ENCODE measurements at regions not wholly inside any gene's neighbourhood (a gene's known extent, or its start where the extent isn't known, plus 50 kb on each side); places are given as distances from the start of the nearest gene placed in this dataset.

DNA sequence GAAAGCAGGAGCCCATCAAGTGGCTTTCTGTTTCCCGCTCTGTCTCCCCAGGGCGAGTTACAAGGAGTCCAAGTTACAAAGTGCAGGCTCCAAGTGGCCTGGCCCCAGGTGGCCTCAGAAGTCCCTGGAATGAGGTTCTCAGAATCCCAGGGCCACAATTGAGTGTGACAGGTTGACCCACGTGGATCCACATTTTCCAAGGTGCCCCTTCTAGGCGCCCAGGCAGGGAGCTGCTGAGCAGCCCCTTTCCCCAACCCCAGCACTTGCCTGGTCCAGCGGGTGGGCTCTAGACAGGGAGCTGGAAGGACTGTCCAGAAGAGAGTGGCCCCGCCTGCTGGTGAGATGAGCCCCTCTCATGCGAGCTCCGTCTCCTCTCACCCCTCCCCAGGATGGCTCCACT is 253.4 kb downstream of the CYP26B1 start:
- in situ Hi-C loops (cut with HindIII; ENCODE audit: low pct_unique_long_range_greater_than_20kb, low sequenced_read_pairs) = no loop called here

DNA sequence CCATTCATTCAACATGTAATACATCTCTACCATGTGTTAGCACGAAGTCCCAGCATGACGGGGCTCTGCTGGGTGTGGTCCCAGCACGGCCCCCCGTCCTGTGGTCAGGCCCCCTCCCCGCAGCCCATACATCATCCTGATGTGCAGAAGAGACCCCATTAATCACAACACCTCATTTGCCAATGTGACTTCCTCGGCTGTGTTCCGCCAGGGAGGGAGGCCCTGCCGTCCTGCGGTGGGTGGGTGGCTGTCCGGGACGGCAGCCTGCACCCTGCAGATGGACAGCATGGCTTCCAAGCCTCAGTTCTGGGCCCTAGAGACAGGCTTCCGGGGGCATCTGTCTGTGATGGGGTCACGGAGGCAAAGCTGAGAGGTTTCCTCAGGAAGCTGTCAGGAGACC is 254.0 kb downstream of the CYP26B1 start:
- ChIA-PET CTCF (no interaction called here), POLR2A (interaction anchor here (0.6 kb wide), 1 partner anchor 221 kb away, joined by 8 read pairs; no protein-coding TSS in a partner anchor)
- no peak overlapping the region for H3K4me3 ChIP-seq (ENCODE audit: low read depth in 2 of 2, low read length in 2 of 2)
- H3K27me3 ChIP-seq (ENCODE audit: control insufficient read depth, insufficient read depth, low read length) = peaks cover 12% of the 10 kb centered on the region
- no peaks in the 10 kb centered on the region for H3K9me3 ChIP-seq (ENCODE audit: control insufficient read depth, insufficient read depth, low read depth, low read length)
- H3K4me1 ChIP-seq (ENCODE audit: control insufficient read depth, insufficient read depth, low read length) = no peaks in the 10 kb centered on the region
- BruUV-seq (replicated peaks) = no TSS peak
- no peak for ATAC-seq
- H3K27ac ChIP-seq (ENCODE audit: low read length) = no peak overlapping the region
- no peaks in the 10 kb centered on the region for H3K36me3 ChIP-seq (ENCODE audit: control insufficient read depth, insufficient read depth, low read length)
- in situ Hi-C loops (cut with HindIII; ENCODE audit: low pct_unique_long_range_greater_than_20kb, low sequenced_read_pairs) (no loop called here), intact Hi-C loops (cut with micrococcal nuclease; ENCODE audit: unreplicated experiment) (no loop called here)
- TF ChIP-seq POLR2AphosphoS5 (IDR thresholded peaks at IDR 0.05; ENCODE audit: low read depth, low read length) (no peak), TCF7L2 (IDR thresholded peaks at IDR 0.05; ENCODE audit: low read depth, low read length) (no peak), SIN3A (IDR thresholded peaks at IDR 0.05; ENCODE audit: borderline replicate concordance, insufficient read depth, low read depth, low read length) (no peak)
- TF ChIP-seq, protein P1, sequence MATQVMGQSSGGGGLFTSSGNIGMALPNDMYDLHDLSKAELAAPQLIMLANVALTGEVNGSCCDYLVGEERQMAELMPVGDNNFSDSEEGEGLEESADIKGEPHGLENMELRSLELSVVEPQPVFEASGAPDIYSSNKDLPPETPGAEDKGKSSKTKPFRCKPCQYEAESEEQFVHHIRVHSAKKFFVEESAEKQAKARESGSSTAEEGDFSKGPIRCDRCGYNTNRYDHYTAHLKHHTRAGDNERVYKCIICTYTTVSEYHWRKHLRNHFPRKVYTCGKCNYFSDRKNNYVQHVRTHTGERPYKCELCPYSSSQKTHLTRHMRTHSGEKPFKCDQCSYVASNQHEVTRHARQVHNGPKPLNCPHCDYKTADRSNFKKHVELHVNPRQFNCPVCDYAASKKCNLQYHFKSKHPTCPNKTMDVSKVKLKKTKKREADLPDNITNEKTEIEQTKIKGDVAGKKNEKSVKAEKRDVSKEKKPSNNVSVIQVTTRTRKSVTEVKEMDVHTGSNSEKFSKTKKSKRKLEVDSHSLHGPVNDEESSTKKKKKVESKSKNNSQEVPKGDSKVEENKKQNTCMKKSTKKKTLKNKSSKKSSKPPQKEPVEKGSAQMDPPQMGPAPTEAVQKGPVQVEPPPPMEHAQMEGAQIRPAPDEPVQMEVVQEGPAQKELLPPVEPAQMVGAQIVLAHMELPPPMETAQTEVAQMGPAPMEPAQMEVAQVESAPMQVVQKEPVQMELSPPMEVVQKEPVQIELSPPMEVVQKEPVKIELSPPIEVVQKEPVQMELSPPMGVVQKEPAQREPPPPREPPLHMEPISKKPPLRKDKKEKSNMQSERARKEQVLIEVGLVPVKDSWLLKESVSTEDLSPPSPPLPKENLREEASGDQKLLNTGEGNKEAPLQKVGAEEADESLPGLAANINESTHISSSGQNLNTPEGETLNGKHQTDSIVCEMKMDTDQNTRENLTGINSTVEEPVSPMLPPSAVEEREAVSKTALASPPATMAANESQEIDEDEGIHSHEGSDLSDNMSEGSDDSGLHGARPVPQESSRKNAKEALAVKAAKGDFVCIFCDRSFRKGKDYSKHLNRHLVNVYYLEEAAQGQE (IDR thresholded peaks at IDR 0.05; ENCODE audit: insufficient read depth in 1 of 2, low read depth in 2 of 2, low read length in 1 of 2) = no peak
- TF ChIP-seq, protein P2, sequence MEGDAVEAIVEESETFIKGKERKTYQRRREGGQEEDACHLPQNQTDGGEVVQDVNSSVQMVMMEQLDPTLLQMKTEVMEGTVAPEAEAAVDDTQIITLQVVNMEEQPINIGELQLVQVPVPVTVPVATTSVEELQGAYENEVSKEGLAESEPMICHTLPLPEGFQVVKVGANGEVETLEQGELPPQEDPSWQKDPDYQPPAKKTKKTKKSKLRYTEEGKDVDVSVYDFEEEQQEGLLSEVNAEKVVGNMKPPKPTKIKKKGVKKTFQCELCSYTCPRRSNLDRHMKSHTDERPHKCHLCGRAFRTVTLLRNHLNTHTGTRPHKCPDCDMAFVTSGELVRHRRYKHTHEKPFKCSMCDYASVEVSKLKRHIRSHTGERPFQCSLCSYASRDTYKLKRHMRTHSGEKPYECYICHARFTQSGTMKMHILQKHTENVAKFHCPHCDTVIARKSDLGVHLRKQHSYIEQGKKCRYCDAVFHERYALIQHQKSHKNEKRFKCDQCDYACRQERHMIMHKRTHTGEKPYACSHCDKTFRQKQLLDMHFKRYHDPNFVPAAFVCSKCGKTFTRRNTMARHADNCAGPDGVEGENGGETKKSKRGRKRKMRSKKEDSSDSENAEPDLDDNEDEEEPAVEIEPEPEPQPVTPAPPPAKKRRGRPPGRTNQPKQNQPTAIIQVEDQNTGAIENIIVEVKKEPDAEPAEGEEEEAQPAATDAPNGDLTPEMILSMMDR (IDR thresholded peaks at IDR 0.05) = no peak
- DNase-seq (ENCODE audit: low read depth, low spot score) = no peak

More for the DNA sequence above, 253.4 kb downstream of the CYP26B1 start:
- TF ChIP-seq TCF7L2 (IDR thresholded peaks at IDR 0.05; ENCODE audit: low read depth, low read length) = no peak
- TF ChIP-seq SIN3A (IDR thresholded peaks at IDR 0.05; ENCODE audit: borderline replicate concordance, insufficient read depth, low read depth, low read length) = no peak
- no peak overlapping the region for H3K4me3 ChIP-seq (ENCODE audit: low read depth in 2 of 2, low read length in 2 of 2)
- H3K4me1 ChIP-seq (ENCODE audit: control insufficient read depth, insufficient read depth, low read length) = no peaks in the 10 kb centered on the region
- no peaks in the 10 kb centered on the region for H3K9me3 ChIP-seq (ENCODE audit: control insufficient read depth, insufficient read depth, low read depth, low read length)
- no peak overlapping the region for H3K27ac ChIP-seq (ENCODE audit: low read length)
- no peak for ATAC-seq
- no TSS peak for BruUV-seq (replicated peaks)
- DNase-seq (ENCODE audit: low read depth, low spot score) = no peak
- H3K36me3 ChIP-seq (ENCODE audit: control insufficient read depth, insufficient read depth, low read length) = no peaks in the 10 kb centered on the region
- POLR2A ChIA-PET = no interaction called here
- intact Hi-C loops (cut with micrococcal nuclease; ENCODE audit: unreplicated experiment) = no loop called here
- H3K27me3 ChIP-seq (ENCODE audit: control insufficient read depth, insufficient read depth, low read length) = peaks cover 12% of the 10 kb centered on the region
- CTCF ChIA-PET = no interaction called here

DNA sequence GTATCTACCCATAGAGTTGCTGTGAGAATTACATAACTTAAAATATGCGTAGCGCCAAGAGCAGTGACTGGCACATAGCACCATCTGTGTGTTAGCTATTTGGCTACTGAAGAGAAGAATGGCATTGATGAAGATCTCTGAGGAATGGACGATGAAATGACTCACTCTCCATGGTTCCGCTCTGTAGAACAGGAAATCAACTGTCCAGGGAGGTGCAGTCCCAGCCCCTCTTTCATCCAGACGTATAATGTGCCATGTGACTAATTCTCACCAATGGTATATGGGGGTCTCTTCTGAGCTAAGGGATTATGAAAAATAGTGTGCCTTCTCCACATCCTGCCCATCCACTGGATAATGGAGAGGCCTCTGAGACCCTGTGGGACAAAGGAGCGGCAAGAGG is 254.8 kb downstream of the CYP26B1 start:
- H3K27ac ChIP-seq (ENCODE audit: low read length) = no peak overlapping the region
- no peaks in the 10 kb centered on the region for H3K9me3 ChIP-seq (ENCODE audit: control insufficient read depth, insufficient read depth, low read depth, low read length)
- ChIA-PET POLR2A (no interaction called here), CTCF (no interaction called here)
- intact Hi-C loops (cut with micrococcal nuclease; ENCODE audit: unreplicated experiment) (no loop called here), in situ Hi-C loops (cut with HindIII; ENCODE audit: low pct_unique_long_range_greater_than_20kb, low sequenced_read_pairs) (no loop called here)
- no peaks in the 10 kb centered on the region for H3K4me1 ChIP-seq (ENCODE audit: control insufficient read depth, insufficient read depth, low read length)
- H3K27me3 ChIP-seq (ENCODE audit: control insufficient read depth, insufficient read depth, low read length) = peaks cover 12% of the 10 kb centered on the region
- TF ChIP-seq, protein P1 (IDR thresholded peaks at IDR 0.05; ENCODE audit: insufficient read depth in 1 of 2, low read depth in 2 of 2, low read length in 1 of 2) = no peak
- no peak for TF ChIP-seq POLR2AphosphoS5 (IDR thresholded peaks at IDR 0.05; ENCODE audit: low read depth, low read length)
- no peak for TF ChIP-seq TCF7L2 (IDR thresholded peaks at IDR 0.05; ENCODE audit: low read depth, low read length)
- TF ChIP-seq SIN3A (IDR thresholded peaks at IDR 0.05; ENCODE audit: borderline replicate concordance, insufficient read depth, low read depth, low read length) = no peak
- TF ChIP-seq, protein P2 (IDR thresholded peaks at IDR 0.05) = no peak
- H3K4me3 ChIP-seq (ENCODE audit: low read depth in 2 of 2, low read length in 2 of 2) = no peak overlapping the region
- no peaks in the 10 kb centered on the region for H3K36me3 ChIP-seq (ENCODE audit: control insufficient read depth, insufficient read depth, low read length)
- BruUV-seq (replicated peaks) = no TSS peak
- ATAC-seq (no peak), DNase-seq (ENCODE audit: low read depth, low spot score) (no peak)
